PC-9 (cell line): ENCODE measurements at regions not wholly inside any gene's neighbourhood (a gene's known extent, or its start where the extent isn't known, plus 50 kb on each side); places are given as distances from the start of the nearest gene placed in this dataset.

Experiments used
- CTCF ChIP-seq: fragments of 200-600 bp; sonication (generic); conservative IDR thresholded peaks from 2 replicates; pipeline ENCODE4 v1.6.1; 2017; ENCODE audit warnings: mixed run types, antibody characterized with exemption, mild to moderate bottlenecking, moderate library complexity
- EZH2 ChIP-seq: fragments of 200-600 bp; sonication (generic); IDR thresholded peaks from 2 replicates; pipeline ENCODE4 v1.8.0; 2017; ENCODE audit warnings: antibody characterized with exemption, low read depth

DNA sequence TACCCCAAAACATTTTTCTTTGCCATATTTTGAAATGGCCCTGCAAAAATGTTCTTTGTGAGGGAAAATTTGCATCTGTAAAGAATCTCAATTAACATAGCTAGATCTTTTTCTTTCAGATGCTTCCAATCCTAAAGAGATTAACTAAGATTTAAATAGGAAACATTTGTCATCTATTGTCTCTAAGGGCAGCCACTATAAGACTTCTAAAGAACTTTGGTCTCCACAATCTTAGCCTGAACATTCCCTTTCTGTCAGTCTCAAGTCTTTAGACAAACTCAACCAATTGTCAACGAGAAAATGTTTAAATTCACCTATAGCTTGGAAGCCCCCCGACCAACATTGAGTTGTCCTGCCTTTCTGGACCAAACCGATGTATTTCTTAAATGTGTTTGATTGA lies 71.1 kb upstream of the RASSF8 start:
- TF ChIP-seq CTCF (no peak), EZH2 (no peak)
